ENCODE measurements at regions not wholly inside any gene's neighbourhood (a gene's known extent, or its start where the extent isn't known, plus 50 kb on each side); places are given as distances from the start of the nearest gene placed in this dataset.

DNA sequence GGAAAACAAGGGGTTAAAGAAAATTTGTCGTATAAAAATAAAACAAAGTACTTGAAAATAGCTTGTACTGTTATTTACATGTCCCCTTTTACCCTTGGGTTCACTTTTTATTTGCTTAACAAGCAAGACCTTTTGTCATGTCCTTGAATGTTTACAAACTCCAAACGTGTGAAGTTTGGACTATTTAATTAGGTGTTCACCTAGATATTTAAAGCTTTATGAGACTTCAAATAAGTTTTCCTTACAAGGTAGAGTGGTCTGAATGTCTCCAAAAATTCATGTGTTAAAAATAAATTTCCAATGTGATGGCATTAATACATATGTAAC is 242.0 kb upstream of the TTC14 start:
- TF ChIP-seq, protein P1, sequence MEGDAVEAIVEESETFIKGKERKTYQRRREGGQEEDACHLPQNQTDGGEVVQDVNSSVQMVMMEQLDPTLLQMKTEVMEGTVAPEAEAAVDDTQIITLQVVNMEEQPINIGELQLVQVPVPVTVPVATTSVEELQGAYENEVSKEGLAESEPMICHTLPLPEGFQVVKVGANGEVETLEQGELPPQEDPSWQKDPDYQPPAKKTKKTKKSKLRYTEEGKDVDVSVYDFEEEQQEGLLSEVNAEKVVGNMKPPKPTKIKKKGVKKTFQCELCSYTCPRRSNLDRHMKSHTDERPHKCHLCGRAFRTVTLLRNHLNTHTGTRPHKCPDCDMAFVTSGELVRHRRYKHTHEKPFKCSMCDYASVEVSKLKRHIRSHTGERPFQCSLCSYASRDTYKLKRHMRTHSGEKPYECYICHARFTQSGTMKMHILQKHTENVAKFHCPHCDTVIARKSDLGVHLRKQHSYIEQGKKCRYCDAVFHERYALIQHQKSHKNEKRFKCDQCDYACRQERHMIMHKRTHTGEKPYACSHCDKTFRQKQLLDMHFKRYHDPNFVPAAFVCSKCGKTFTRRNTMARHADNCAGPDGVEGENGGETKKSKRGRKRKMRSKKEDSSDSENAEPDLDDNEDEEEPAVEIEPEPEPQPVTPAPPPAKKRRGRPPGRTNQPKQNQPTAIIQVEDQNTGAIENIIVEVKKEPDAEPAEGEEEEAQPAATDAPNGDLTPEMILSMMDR (conservative IDR thresholded peaks at IDR 0.05; ENCODE audit: low read depth, low read length) = no peak
- no peak overlapping the region for H3K4me3 ChIP-seq (ENCODE audit: low read depth, low read length)
- no peak for DNase-seq (ENCODE audit: low read depth)

DNA sequence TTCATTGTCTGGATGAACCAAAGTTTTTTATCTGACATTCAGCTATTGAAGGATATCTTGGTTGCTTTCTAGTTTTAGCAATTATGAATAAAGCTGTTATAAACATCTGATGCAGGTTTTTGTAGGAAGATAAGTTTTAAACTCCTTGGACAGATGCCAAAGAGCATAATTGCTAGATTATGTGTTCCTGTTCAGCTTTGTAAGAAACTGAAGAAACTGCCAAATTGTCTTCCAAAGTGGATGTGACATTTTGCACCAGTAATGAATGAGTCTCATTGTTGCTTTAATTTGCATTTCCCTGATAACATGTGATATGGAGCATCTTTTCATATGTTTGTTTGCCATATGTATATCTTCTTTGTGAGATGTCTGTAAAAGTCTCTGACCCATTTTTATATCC is 239.9 kb upstream of the TTC14 start:
- H3K4me3 ChIP-seq (ENCODE audit: low read depth, low read length) = no peak overlapping the region
- TF ChIP-seq, protein P1 (conservative IDR thresholded peaks at IDR 0.05; ENCODE audit: low read depth, low read length) = no peak
- DNase-seq (ENCODE audit: low read depth) = no peak

DNA sequence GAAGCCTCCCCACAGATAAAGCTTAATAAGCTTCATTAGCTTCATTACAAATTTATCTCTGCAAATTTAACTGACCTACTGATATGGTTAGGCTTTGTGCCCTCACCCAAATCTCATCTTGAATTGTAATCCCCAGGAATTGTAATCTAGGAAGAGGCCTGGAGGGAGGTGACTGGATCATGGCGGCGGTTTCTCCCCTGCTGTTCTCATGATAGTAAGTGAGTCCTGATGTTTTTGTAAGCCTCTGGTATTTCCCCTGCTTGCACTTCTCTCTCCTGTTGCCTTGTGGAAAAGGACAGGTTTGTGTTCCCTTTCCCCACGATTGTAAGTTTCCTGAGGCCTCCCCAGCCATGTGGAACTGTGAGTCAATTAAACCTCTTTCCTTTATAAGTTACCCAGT is 226.1 kb upstream of the TTC14 start:
- no peak overlapping the region for H3K4me3 ChIP-seq (ENCODE audit: low read depth, low read length)
- TF ChIP-seq, protein P1 (conservative IDR thresholded peaks at IDR 0.05; ENCODE audit: low read depth, low read length) = no peak
- peak; percentile 50 for DNase-seq (ENCODE audit: low read depth)

DNA sequence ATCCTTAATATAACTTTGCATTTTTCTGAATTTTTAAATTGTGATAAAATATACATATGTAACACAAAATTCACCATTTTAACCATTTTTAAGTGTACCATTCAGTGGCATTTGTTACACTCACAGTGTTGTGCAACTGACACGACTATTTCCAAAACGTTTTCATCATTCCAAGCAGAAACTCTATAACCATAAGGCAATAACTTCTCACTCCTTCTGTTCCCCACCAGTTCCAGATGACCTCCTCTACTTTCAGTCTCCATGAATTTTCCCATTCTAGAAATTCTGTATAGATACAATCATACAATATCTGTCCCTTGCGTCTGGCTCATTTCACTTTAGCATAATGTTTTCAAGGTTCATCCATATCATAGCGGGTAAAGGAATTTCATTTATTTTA is 223.5 kb upstream of the TTC14 start:
- no peak for DNase-seq (ENCODE audit: low read depth)
- TF ChIP-seq, protein P1 (conservative IDR thresholded peaks at IDR 0.05; ENCODE audit: low read depth, low read length) = no peak
- H3K4me3 ChIP-seq (ENCODE audit: low read depth, low read length) = no peak overlapping the region

DNA sequence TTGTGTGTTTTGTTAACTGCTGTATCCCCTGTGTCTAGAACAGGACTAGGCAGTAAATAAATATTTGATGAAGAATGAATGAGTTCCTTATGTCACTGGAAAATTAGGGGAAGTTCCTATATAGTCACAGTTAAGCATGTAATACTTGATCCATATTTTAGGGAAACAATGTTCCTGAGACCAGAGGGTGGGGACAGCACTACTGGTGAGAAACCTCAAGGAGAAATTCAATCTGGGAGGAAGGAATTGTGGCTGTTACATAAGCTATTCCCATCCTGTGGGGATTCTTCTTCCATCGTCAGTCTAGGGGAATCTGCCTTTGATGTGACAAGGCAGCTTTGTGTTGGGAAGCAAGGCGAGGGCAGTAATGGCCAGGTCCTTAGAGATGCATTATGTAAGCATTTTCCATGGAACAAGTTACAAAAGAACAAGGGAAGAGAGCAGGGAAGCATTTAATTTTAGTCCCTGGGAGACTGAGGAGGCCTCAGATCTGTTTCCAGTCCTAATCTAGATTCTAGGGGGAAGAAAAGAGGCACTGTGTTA is 219.3 kb upstream of the TTC14 start:
- no peak overlapping the region for H3K4me3 ChIP-seq (ENCODE audit: low read depth, low read length)
- TF ChIP-seq, protein P1 (conservative IDR thresholded peaks at IDR 0.05; ENCODE audit: low read depth, low read length) = no peak
- DNase-seq (ENCODE audit: low read depth) = no peak

DNA sequence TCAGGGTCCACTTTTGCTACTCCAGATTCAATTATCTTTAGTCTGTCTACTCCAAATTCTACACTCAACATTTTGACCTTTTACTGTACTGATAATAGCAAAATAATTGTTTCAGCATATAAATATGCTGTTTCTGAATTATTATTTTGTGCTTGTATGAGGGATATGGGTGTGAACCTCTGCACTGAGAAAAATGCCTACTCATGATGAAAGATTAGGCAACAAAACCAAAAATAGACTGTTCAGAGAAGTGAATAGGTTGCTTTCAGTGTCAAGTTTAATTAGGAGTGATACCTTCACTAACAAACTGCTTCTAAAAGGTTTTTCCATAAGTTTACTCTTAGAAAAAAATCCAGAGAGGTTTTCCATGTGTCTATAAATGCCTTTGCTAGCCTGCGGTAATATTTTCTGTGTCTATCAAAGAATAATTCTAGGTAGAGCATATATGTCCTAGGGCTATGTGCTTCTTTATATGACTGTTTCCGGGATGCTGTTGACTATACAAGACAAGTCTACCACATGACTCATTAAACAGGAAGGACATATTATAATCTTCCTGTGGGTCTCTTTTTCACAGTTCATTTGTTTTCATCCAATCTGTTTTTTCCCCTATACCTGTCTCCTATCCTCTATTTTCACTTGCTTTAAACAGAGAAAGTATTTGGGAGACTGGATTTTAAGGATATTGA is 218.5 kb upstream of the TTC14 start:
- H3K4me3 ChIP-seq (ENCODE audit: low read depth, low read length) = no peak overlapping the region
- TF ChIP-seq, protein P1 (conservative IDR thresholded peaks at IDR 0.05; ENCODE audit: low read depth, low read length) = no peak
- DNase-seq (ENCODE audit: low read depth) = no peak

DNA sequence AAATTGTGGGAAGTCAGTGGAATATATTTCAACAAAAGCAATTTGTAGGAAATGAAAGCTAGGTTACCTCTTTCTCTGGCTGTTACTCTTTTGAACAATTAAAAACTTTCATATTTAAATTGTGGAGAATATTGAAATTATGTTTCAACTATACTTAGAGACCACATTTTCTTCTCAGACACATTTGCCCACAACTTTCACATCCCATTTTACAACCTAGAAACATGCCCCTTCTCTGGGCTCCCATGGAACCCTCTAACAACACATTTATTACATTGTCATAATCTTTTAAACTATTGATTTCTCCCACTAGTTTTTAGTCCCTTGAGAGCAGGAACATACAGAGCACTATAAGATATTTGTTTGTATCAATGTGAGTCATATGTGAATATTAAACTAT is 211.7 kb upstream of the TTC14 start:
- no peak for DNase-seq (ENCODE audit: low read depth)
- H3K4me3 ChIP-seq (ENCODE audit: low read depth, low read length) = no peak overlapping the region
- TF ChIP-seq, protein P1 (conservative IDR thresholded peaks at IDR 0.05; ENCODE audit: low read depth, low read length) = no peak
